C4-2B (cell line): ENCODE measurements at regions not wholly inside any gene's neighbourhood (a gene's known extent, or its start where the extent isn't known, plus 50 kb on each side); places are given as distances from the start of the nearest gene placed in this dataset.
"Not testable (repeated sequence)": the region's sequence is repeated elsewhere in the genome, so short reads cannot be mapped to it uniquely, and the experiment has no call there.

Experiments used
- H3K27ac ChIP-seq: fragments of 450-650 bp; 2 replicates; pipeline ENCODE4 v1.5.1; 2017
- ZFX ChIP-seq: fragments of 450-650 bp; IDR thresholded peaks from 2 replicates; pipeline ENCODE4 v1.6.1; 2017
- TF ChIP-seq, protein P1 (sequence below): fragments of 450-650 bp; conservative IDR thresholded peaks from 2 replicates; pipeline ENCODE4 v1.5.1; 2017; ENCODE audit warnings: mild to moderate bottlenecking

DNA sequence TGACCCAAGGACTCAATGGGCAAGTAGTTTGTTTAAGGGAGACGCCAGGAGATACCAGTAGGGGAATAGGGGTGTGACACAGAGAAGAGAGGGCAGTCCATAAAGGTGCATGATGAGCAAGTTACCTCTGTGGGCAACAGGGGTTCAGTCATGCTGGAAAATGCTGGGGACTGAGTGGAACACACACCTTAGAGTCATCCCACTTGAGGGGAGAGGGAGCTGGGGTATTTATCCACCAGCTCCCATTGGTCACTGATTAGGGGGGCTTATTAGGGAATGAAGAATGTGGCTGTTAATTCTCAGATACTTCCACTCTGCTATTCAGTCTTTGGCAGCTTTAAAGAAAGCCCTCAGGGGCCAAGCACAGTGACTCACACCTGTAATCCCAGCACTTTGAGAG is 67.5 kb upstream of the MRI1 start:
- TF ChIP-seq, protein P1, sequence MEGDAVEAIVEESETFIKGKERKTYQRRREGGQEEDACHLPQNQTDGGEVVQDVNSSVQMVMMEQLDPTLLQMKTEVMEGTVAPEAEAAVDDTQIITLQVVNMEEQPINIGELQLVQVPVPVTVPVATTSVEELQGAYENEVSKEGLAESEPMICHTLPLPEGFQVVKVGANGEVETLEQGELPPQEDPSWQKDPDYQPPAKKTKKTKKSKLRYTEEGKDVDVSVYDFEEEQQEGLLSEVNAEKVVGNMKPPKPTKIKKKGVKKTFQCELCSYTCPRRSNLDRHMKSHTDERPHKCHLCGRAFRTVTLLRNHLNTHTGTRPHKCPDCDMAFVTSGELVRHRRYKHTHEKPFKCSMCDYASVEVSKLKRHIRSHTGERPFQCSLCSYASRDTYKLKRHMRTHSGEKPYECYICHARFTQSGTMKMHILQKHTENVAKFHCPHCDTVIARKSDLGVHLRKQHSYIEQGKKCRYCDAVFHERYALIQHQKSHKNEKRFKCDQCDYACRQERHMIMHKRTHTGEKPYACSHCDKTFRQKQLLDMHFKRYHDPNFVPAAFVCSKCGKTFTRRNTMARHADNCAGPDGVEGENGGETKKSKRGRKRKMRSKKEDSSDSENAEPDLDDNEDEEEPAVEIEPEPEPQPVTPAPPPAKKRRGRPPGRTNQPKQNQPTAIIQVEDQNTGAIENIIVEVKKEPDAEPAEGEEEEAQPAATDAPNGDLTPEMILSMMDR, result no peak
- no peak for TF ChIP-seq ZFX
- H3K27ac ChIP-seq, result no peak overlapping the region

DNA sequence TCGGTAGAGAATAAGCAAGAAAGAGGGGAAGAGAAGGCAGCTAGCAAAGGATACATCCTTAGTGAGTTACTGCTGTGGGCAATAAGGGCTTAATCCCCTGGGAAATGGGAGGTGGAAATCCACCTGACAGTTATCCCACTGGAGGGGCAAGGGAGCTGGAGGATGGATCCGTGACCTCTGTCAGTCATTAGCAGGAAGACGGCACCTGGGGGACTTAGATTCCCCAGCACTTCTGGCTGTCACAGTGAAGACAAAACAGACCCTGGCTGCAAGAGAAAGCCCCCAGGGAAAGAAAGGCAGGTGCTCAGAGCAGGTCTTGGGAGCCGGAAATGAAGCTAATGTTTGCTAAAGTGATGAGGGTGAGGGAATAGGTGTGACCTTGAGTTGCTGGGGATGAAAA is 70.4 kb upstream of the MRI1 start:
- H3K27ac ChIP-seq, result no peak overlapping the region
- TF ChIP-seq, protein P1, result no peak
- TF ChIP-seq ZFX, result no peak

DNA sequence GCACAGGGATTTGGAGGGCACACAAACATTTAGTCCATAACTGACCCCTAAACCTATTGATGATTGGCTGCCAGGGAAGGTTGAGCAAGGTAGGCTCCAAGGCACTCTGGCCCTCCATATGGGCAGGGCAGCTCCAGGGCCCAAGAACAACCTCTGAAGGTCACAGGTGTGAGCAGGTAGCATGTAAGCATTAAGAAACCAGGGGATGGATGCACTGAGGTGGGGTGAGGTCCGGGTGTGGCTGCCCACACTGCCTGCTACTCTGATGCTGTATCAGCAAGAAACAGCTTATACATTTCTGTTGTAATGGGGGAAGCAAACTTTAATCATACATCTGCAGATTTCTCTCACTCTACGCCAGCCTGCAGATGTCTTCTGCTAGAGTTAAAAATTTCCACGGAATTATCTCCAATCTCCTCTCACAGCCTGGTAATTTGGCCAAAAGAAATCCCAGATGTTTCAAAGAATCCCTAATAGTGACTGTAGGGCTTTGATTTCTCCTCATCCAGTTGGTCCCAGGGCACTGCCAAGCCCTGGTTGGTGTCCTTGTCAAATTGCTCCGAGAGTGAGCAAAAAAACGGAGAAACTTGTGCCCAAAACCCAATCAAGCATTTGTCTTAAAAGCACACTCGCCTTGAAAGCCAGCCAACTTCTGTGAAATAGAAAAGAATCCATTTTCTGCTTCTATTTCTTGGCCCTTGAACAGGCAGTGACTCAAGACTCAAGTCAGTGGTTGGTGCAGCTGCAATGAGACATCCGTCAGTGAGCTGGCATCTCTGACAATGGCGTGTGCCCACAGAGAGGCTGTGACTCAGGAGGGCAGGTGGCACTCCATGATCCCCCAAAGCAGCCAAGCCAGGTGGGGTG is 72.5 kb upstream of the MRI1 start:
- TF ChIP-seq ZFX, result no peak
- TF ChIP-seq, protein P1, result no peak
- H3K27ac ChIP-seq, result no peak overlapping the region

DNA sequence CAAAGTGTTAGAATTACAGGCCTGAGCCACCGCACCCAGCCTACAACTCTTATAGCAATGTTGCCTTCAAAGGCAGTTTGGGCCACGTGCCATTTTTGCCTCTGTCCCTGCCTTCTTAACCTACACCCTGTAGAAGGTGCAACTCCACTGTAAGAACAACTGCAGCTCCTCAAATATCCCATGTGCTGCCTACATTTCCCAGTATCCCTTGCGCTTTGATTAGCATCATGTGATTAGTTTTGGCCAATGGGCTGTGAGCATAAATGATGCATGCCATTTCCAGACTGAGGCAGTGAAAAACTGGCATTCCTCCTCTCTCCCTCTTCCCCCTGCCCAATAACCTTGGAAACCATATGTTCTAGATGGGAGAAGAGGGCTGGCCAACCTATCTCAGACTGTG is 75.2 kb upstream of the MRI1 start:
- no peak for TF ChIP-seq ZFX
- TF ChIP-seq, protein P1, result no peak
- no peak overlapping the region for H3K27ac ChIP-seq

DNA sequence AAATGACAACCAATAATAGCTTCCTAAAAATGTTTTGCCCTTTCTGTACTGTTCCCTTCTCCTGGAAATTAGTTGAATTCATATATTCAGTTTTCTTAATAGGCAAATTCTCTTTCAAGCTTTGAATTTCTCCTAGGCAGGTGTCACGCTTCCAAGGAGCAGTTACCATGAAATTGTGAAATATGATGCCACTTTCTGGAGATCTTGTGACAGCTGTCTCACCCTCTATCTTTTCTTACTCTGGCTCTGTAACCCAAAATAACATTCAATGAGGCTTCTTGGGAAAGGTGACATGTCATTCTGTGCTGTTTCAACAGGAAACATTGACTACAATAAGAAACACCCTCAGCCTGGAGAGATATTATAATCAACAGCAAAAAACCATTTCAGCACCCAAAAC is 80.3 kb upstream of the MRI1 start:
- no peak overlapping the region for H3K27ac ChIP-seq
- no peak for TF ChIP-seq ZFX
- TF ChIP-seq, protein P1, result no peak

DNA sequence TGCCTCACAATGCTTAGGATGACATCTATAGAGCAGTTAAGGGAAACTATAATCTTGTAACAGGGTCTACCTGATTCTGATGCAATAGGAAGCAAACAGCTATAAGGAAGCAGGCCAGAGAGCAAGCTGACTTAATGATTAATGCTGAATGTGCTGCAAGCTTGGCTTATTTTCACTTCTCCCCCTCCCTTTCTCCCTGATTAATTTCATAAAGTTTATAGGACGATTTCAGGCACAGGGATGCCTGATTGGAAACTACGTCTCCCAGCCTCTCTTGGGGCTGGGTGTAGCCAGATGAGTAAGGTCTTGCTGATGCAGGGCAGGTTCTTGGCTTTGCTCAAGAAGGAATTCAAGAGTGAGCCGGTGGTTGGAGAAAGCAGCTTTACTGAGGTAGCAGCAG is 82.8 kb upstream of the MRI1 start:
- no peak overlapping the region for H3K27ac ChIP-seq
- TF ChIP-seq, protein P1, result no peak
- no peak for TF ChIP-seq ZFX

DNA sequence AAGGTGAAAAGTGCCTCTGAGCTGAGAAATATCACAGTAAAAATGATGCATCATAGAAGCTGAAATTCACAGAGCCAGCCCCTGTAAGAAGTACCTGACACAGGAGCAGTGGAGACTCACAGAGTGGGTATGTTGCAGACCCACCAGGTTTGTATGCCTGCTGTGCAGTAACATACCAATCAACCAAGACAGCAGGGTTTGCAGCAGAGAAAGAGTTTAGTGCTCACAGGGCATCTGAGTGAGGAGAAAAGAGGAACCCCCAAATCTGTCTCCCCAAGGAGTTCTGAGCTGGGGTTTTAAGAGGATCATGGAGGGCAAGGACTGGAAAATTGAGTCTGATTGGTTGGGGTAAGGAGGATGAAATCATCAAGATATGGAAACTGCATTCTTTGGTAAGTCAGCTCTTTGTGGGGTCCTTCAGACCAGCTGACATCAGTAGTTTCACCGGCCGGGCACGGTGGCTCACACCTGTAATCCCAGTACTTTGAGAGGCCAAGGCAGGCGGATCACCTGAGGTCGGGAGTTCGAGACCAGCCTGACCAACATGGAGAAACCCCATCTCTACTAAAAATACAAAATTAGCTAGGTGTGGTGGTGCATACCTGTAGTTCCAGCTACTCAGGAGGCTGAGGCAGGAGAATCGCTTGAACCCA is 83.5 kb upstream of the MRI1 start:
- not testable (repeated sequence) for H3K27ac ChIP-seq

DNA sequence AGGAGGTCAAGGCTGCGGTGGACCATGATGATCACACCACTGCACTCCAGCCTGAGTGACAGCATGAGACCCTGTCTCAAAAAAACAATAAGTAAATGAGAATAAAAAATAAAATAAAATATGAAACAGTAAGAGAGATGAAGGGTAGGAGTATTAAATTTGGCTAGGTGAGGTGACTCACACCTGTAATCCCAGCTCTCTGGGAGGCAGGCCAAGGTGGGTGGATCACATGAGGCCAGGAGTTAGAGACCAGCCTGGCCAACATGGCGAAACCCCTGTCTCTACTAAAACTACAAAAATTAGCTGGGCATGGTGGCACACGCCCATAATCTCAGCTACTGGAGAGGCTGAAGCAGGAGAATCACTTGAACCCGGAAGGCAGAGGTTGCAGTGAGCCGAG is 87.4 kb upstream of the MRI1 start:
- H3K27ac ChIP-seq, result not testable (repeated sequence)

DNA sequence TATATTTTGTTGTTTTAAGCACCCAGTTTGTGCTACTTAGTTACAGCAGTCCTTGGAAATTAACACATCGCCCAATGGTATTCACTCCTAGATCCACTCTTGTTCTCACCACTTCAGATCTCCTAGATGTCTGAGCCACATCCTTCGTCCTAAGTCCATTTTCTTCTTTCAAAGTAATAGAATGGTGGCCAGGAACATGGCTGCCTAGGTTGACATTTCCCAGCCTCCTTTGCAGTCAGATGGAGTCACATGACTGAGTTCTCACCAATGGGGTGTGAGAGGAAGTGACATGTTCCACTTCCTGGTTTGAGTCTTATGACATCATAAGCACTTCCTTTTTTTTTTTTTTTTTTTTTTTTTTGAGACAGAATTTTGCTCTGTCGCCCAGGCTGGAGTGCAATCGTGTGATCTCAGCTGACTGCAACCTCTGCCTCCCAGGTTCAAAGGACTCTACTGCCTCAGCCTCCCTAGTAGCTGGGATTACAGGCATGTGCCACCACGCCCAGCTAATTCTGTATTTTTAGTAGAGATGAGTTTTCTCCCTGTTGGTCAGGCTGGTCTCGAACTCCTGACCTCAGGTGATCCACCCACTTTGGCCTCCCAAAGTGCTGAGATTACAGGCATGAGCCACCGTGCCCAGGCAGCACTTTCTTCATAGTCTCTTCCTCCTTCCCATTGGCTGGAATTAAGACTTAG is 91.7 kb upstream of the MRI1 start:
- not testable (repeated sequence) for H3K27ac ChIP-seq
